ENCODE measurements at regions not wholly inside any gene's neighbourhood (a gene's known extent, or its start where the extent isn't known, plus 50 kb on each side); places are given as distances from the start of the nearest gene placed in this dataset.

DNA sequence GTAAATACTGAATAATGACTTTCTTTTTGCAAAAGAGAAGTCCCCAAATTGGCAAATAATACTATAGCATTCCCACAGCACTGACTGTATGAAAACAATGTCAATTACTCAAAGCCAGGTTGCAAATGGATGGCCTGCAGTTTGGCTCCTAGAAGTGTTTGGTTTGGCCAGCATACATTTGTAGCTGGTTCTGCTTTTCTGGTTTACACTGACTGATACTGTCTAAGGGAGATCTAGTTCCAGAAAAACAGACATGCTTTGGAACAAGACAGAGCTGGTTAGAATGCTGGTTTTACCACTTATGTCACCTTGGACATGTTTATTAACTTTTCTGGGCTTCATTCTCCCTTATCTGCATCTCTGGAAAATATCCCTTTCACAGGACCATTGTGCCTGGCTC, 81.5 kb upstream of the TRPM3 start:
- Histone ChIP-seq H3K4me3 (no peak overlapping the region), H3K9me3 (no peaks in the 10 kb centered on the region), H3K27ac (no peak overlapping the region), H3K36me3 (no peaks in the 10 kb centered on the region), H3K27me3 (no peaks in the 10 kb centered on the region), H3K4me1 (no peaks in the 10 kb centered on the region)
- TF ChIP-seq, protein P1, sequence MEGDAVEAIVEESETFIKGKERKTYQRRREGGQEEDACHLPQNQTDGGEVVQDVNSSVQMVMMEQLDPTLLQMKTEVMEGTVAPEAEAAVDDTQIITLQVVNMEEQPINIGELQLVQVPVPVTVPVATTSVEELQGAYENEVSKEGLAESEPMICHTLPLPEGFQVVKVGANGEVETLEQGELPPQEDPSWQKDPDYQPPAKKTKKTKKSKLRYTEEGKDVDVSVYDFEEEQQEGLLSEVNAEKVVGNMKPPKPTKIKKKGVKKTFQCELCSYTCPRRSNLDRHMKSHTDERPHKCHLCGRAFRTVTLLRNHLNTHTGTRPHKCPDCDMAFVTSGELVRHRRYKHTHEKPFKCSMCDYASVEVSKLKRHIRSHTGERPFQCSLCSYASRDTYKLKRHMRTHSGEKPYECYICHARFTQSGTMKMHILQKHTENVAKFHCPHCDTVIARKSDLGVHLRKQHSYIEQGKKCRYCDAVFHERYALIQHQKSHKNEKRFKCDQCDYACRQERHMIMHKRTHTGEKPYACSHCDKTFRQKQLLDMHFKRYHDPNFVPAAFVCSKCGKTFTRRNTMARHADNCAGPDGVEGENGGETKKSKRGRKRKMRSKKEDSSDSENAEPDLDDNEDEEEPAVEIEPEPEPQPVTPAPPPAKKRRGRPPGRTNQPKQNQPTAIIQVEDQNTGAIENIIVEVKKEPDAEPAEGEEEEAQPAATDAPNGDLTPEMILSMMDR (IDR thresholded peaks at IDR 0.05): no peak
- no peak for TF ChIP-seq POLR2AphosphoS5 (IDR thresholded peaks at IDR 0.05)
- no peak for TF ChIP-seq EP300 (IDR thresholded peaks at IDR 0.05)
- TF ChIP-seq POLR2A (IDR thresholded peaks at IDR 0.05): no peak
- DNase-seq (ENCODE audit: low spot score in 2 of 2): no peak

DNA sequence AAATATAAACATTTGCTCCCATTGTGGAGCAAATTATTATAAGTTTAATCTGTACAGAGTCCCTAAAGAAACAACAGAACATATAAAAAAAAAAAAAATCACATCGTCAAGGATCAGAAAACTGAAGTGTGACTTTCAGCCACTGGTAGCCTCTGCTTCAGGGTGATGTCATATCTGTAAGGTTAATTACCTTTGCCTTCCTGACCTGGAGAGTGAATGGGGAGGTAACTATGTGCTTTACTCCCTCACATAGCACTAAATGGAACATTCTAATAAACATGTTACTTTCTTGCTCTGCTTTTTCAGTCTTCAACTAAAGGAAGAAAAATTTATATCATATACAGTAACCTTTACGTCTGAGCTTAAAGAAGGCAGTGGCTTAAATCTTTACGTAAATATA, 70.3 kb upstream of the TRPM3 start:
- TF ChIP-seq EP300 (IDR thresholded peaks at IDR 0.05): no peak
- no peak for TF ChIP-seq POLR2AphosphoS5 (IDR thresholded peaks at IDR 0.05)
- TF ChIP-seq POLR2A (IDR thresholded peaks at IDR 0.05): no peak
- TF ChIP-seq, protein P1 (IDR thresholded peaks at IDR 0.05): no peak
- Histone ChIP-seq H3K4me3 (no peak overlapping the region), H3K9me3 (no peaks in the 10 kb centered on the region), H3K4me1 (no peaks in the 10 kb centered on the region), H3K36me3 (no peaks in the 10 kb centered on the region), H3K27me3 (no peaks in the 10 kb centered on the region), H3K27ac (no peak overlapping the region)
- WGBS: 78% methylated on average over 3 of the region's 3 CpGs
- no peak for DNase-seq (ENCODE audit: low spot score in 2 of 2)

DNA sequence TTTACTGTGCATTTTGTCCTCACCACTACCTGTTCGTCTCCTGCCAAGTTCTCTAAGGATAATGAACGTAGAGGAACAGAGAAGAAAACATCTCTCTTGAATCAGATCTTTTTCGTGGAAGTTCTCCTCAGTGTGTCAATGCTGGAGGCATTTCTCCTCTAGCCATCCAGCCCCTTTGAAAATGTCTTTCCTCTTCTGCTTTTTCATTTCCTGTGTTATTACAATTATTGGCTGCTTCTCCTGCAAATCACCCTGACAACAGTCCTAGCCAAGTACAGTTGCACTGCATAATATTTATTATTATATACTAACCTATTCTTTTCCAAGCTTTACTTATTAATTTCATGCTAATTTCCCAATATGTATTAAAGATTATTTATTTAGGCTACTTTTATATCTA, 61.8 kb upstream of the TRPM3 start:
- Histone ChIP-seq H3K4me1 (no peaks in the 10 kb centered on the region), H3K4me3 (no peak overlapping the region), H3K27me3 (no peaks in the 10 kb centered on the region), H3K27ac (no peak overlapping the region), H3K9me3 (no peaks in the 10 kb centered on the region), H3K36me3 (no peaks in the 10 kb centered on the region)
- TF ChIP-seq, protein P1 (IDR thresholded peaks at IDR 0.05): no peak
- TF ChIP-seq POLR2AphosphoS5 (IDR thresholded peaks at IDR 0.05) (no peak), POLR2A (IDR thresholded peaks at IDR 0.05) (no peak), EP300 (IDR thresholded peaks at IDR 0.05) (no peak)
- 39% methylated on average over 3 of the region's 3 CpGs for WGBS
- DNase-seq (ENCODE audit: low spot score in 2 of 2): no peak

DNA sequence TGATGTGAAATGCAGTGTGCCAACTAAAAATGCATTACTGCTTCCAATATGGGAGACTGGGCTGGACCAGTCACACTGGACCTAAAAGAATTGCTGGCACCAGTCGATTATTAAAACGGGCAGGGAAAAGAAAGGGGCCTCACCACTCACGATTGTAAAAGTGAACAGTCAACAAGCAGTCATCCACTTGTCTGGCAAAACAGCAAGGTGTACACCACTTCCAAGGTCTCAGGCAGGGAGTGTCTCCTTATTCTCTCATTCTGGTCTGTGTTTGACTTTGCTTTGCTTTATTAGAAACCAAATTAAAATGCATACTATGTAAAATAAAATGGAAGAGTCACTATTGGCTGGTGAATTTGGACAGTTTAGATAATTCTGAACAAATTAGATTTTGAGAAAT, 57.8 kb upstream of the TRPM3 start:
- TF ChIP-seq, protein P1 (IDR thresholded peaks at IDR 0.05): no peak
- no peak for TF ChIP-seq EP300 (IDR thresholded peaks at IDR 0.05)
- no peak for TF ChIP-seq POLR2A (IDR thresholded peaks at IDR 0.05)
- TF ChIP-seq POLR2AphosphoS5 (IDR thresholded peaks at IDR 0.05): no peak
- no peak for DNase-seq (ENCODE audit: low spot score in 2 of 2)
- Histone ChIP-seq H3K27me3 (no peaks in the 10 kb centered on the region), H3K4me3 (no peak overlapping the region), H3K4me1 (no peaks in the 10 kb centered on the region), H3K27ac (no peak overlapping the region), H3K36me3 (no peaks in the 10 kb centered on the region), H3K9me3 (no peaks in the 10 kb centered on the region)
- WGBS: 79% methylated on average over 3 of the region's 3 CpGs

DNA sequence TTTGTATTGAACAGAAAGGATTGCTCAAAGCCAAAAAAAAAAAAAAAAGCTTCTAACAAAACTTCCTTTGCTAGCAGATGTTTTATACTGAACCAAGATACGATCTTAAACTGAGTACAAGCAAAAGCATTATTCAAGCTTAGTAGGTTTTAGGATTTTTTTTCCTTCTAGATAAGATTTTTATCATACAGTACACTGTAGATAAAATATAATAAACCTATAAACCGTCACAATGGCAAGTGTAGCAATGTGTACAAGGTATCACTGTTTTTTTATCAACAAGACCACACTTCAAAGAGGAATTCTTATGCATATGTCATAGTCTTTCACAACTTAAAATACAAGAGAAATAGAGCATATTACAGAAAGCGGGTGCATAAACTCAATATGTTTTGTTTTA, 56.5 kb upstream of the TRPM3 start:
- H3K27me3 ChIP-seq: no peaks in the 10 kb centered on the region
- H3K4me1 ChIP-seq: no peaks in the 10 kb centered on the region
- no peaks in the 10 kb centered on the region for H3K36me3 ChIP-seq
- DNase-seq (ENCODE audit: low spot score in 2 of 2): no peak
- H3K9me3 ChIP-seq: no peaks in the 10 kb centered on the region
- H3K4me3 ChIP-seq: no peak overlapping the region
- 55% methylated on average over 3 of the region's 3 CpGs for WGBS
- no peak overlapping the region for H3K27ac ChIP-seq
- TF ChIP-seq POLR2AphosphoS5 (IDR thresholded peaks at IDR 0.05) (no peak), POLR2A (IDR thresholded peaks at IDR 0.05) (no peak), EP300 (IDR thresholded peaks at IDR 0.05) (no peak)
- TF ChIP-seq, protein P1 (IDR thresholded peaks at IDR 0.05): no peak

Data from suprapubic skin (tissue), 4 donors.